GM18498 (cell line): ENCODE measurements at regions not wholly inside any gene's neighbourhood (a gene's known extent, or its start where the extent isn't known, plus 50 kb on each side); places are given as distances from the start of the nearest gene placed in this dataset.
A peak's percentile ranks its signal among the peaks of the same experiment; 100 is the strongest.
"Not testable (repeated sequence)": the region's sequence is repeated elsewhere in the genome, so short reads cannot be mapped to it uniquely, and the experiment has no call there.

ENCODE experiments used
- ATAC-seq: cut with Tn5 transposase; IDR thresholded peaks from one replicate; pipeline ENCODE4 v1.9.1; 2021; ENCODE audit warnings: mild to moderate bottlenecking, moderate library complexity; ENCODE audit not compliant: unreplicated experiment

DNA sequence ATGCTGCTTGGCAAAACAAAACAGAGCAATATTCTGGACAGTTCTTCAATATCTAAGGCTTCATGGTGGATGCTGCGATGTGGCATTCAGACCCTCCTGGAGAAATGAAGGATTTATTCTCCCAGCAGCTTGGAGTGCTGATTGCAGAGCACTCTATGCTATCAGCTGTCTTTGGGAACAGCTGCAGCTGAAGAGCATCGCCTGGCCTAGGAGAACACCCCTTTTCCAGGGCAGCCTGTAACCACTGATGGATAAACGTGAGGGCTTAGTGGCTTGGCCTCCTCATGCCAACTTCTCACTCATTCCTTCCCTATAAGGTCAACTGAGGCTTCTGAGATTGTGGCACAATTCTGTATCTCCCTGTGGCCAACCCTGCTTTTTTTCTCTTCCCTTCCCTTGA lies 638.1 kb upstream of the CNTNAP2 start:
- ATAC-seq: no peak

DNA sequence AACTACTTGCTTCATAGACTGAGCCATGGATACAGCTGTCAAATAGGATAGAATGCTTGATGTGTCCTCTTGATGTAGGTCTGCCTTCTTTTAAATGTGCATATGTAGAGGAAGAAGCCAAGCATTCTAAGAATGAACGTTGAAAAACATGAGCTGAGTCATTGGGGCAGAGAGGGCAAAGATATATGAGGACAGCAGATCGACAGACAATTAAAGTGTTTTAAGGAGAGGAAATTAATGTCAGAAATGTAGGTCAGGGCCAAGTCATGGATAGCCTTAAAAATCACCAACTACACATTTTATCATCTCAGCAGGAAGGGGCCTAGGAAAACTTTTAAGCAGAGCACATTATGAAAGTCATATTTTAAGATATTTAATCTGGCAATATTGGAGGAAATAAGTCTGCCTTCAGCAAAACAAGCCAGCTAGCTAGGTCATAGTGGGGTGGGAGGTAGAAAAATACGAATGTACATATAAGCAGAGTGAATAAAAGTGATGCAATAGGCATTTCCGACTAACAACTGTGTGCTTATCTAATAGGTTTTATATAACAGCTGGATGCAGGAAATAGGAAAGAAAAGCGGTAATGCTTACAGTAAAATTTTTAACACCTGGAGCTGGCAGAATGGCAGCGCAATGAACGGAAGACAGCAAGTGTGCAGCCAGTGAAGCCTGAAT lies 638.3 kb upstream of the TPK1 start:
- ATAC-seq: no peak

DNA sequence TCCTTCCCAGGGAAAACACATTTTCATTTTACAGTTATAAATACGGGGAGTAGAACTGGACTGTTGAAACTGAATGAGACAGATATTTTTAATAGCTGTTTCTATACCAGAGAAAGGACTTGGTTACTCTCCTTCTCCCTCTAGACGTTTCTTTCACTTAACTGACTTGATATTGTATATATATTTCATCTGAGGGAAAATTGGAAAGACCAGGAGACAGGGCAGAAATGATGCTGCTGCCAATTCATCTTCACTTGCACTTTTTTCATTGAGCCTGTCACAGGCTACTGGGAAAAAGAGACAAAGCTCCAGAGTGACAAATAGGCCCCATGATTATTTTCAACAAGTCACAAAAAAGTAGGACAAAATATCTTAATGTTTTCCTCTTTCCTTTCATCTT lies 636.0 kb upstream of the TPK1 start:
- ATAC-seq: no peak

DNA sequence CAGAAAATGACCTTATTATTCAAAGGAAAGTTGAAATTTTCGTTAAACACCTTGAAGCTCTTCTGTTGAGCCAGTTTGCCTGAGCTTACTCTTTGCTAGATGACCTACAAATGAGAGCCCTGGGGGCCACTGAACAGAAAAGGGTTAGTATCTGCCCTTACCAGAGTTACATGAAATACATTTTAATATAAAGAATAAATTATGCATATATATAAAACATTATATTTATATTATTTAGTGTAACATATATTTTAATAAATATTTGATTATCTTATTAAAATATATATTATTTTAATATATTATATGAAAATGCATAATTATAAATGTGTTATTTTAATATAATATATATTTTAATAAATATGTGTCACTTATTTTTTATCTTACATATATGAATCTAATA lies 628.4 kb upstream of the TPK1 start:
- no peak for ATAC-seq

DNA sequence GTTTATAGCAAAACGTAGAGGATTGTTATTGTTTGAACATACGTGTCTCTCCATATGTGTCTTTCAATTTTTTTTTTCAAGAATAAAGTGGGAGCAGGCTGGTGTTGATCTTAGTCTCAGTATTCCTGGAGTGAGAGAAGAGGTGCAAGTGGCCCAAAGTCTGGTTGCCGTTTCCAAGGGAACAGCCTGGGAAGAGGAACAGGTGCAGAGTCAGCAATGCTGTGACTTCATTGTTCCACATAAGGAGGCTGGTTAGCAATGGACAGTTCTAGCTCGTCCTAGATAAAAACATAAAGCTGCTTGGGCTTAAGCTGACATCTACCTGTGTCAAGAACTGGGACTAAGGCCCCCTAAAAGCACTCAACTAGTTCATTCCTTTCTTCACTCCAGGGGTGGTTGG lies 626.6 kb upstream of the TPK1 start:
- no peak for ATAC-seq

DNA sequence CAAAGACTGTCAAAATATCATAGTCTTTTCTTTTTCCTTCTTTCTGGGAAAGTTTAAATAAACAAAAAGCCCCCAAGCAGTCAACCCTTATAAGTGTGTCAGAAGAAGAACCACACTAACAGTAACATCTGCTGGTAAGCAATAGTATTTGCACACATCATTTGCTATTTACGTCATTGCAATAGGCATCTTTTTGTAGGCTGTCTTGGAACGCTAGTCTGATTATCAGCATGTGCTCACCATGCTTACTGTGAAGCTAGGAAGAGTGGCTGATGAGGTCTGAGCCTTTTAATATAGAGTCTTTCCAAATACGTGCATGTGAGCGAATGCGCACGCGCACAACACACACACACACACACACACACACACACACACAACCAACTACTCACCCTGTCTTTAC lies 599.0 kb upstream of the TPK1 start:
- ATAC-seq: no peak

DNA sequence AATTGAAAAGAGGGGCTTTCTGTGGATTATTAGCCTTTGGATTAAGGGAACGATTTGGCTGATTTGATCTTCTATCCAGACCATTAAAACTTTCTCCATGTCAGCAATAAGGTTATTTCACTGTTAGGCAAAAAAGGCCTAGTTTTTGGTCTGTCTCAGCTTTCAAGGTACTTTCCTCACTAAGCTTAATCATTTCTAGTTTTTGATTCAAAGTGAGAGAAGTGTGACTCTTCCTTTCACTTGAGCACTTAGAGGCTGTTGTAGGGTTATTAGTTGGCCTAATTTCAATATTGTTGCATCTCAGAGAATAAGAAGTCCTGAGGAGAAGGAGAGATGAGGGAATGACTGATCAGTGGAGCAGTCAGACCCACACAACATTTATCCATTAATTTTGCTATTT lies 596.0 kb upstream of the TPK1 start:
- peak; percentile 39 for ATAC-seq

DNA sequence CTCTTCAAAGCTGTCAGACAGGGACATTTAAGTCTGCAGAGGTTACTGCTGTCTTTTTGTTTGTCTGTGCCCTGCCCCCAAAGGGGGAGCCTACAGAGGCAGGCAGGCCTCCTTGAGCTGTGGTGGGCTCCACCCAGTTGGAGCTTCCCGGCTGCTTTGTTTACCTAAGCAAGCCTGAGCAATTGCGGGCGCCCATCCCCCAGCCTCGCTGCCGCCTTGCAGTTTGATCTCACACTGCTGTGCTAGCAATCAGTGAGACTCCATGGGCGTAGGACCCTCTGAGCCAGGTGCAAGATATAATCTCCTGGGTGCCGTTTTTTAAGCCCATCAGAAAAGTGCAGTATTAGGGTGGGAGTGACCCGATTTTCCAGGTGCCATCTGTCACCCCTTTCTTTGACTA lies 582.6 kb upstream of the TPK1 start:
- not testable (repeated sequence) for ATAC-seq

DNA sequence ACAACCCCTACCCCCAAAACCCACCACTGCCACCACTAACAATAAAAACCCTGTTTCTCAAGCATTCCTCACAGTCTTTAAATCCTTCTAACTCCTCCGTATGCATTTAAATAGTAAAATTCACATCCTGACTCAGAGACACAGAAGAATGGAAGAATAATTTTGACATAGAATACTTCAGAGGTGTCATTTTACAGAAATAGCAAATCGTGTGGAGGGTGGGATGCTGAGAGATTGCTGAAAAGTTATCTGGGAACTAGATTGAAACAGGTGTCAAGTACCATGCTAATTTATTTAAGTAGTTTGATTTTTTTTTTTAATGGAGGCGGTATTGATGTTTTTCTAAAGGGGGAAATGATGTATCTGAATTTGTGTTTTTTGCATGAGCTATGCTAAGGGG lies 575.2 kb upstream of the TPK1 start:
- no peak for ATAC-seq

DNA sequence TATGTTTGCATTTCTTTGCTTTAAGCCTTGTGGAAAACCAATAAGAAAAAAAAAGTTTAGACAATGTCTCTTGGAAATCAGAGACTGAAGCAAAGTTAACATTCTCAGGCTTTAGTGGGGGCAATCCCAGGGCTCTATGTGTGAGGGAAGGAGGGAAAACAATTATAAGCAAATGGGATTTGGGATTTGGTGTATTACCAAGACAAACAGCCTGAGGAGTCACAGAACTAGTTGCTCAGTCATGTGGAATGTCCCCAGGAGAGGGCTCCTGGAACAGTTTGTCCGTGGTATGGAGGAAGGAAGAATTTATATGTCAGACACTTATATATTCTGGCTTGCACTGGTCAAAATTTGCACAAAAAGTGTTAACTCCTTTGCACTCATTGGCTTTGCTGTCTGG lies 562.9 kb upstream of the TPK1 start:
- no peak for ATAC-seq

DNA sequence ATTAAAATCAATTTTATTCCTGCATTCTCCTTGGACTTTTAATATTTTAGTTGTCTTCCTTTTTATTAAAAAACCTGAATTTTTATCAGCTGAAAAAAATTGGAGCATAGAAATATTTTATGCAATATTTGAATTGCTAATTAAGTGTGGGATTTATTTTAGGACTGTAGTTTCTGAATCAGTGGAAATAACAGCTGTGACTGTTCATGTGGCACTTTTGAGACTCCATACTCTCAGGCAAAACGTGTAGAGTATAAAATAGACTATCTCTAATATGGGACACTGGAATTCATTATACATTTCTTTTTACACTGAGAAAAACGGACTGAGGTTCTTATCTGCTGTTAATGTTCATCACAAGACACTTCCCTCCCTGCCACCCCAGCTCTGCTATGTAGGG lies 558.3 kb upstream of the TPK1 start:
- ATAC-seq: no peak

DNA sequence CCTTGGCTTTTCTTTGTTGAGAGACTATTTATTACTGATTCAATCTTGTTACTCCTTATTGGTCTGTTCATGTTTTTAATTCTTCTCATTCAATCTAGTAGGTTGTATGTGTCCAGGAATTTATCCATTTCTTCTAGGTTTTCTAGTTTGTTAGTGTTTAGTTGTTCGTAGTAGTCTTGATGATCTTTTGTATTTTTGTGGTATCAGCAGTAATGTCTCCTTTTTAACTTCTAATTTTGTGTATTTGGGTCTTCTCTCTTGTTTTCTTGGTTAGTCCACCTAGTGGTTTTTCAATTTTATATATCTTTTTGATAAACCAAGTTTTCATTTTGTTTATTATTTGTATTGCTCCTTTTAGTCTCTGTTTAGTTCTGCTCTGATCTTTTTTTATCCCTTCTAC lies 546.9 kb upstream of the TPK1 start:
- ATAC-seq: no peak

DNA sequence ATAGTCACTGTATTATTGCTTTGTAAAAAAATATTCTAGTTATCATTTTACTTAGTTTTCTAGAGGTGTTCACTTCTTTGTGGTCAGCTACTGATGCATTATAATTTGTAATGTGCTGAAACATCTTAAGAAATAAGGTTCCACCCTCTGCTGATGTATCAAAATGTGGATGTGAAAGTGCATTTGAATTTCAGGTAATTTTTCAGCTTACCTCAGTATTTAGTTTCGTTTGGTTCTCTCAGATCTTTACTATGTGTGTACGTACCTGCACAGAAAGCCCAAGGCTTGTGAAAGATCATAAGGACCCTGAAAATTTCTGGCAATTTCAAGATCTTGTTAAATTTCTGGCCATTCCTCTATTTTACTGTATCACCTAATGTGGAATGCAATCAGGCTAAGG lies 542.3 kb upstream of the TPK1 start:
- ATAC-seq: no peak

DNA sequence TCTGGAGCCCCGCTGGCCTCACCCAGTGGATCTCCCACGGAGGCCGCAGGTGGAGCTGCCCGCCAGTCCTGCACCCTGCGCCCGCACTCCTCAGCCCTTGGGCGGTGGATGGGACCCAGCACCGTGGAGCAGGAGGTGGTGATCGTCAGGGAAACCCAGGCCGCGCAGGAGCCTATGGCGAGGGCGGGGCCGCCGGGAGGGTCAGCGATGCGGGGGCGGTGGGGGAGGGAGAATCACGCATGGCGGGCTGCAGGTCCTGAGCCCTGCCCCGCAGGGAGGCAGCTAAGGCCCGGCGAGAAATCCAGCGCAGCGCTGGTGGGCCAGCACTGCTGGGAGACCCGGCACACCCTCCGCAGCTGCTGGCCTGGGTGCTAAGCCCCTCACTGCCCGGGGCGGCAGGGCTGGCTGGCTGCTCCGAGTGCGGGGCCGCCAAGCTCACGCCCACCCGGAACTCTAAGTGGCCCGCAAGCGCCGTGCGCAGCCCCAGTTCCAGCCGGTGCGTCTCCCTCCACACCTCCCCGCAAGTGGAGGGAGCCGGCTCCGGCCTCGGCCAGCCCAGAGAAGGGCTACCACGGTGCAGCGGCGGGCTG lies 524.8 kb upstream of the TPK1 start:
- no peak for ATAC-seq

DNA sequence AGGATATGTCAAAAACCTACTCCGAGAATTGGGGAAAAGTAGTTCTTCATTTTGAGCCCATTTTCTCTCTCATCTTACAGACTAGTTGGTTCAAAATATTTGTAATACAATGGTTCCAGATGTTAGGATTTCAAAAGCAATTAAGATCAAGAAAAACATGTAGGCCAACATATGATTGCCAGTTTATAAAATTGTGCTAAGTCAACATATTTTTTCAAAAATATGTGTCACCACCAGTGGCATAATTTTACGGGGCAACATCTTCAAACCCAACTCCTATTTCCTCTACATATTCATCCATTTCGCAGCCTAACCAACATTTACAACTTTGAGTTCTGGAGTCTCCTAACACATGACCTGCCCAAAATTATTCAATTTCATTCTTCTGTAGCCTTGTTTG lies 514.5 kb upstream of the TPK1 start:
- no peak for ATAC-seq

DNA sequence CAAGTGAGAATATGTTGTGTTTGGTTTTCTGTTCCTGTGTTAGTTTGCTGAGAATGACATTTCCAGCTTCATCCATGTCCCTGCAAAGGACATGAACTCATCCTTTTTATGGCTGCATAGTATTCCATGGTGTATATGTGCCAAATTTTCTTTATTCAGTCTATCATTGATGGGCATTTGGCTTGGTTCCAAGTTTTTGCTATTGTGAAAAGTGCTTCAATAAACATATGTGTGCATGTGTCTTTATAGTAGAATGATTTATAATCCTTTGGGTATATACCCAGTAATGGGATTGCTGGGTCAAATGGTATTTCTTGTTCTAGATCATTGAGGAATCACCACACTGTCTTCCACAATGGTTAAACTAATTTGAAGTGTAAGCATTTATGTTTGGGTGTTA lies 513.6 kb upstream of the TPK1 start:
- ATAC-seq: not testable (repeated sequence)

DNA sequence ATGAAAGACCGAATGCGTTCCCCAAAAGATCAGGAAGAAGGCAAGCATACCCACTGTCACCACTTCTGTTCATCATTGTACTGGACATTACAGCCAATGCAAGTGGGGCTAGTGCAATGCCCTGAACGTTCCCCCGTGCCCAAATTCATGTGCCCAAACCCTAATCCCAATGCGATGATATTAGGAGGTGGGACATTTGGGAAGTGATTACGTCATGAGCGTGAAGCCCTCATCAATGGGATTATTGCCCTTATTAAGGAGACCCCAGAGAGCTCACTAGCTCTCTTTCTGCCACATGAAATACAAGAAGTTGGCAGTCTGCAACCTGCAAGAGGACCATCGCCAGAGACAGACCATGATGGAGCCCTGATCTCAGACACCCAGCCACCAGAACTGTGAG lies 511.4 kb upstream of the TPK1 start:
- no peak for ATAC-seq

DNA sequence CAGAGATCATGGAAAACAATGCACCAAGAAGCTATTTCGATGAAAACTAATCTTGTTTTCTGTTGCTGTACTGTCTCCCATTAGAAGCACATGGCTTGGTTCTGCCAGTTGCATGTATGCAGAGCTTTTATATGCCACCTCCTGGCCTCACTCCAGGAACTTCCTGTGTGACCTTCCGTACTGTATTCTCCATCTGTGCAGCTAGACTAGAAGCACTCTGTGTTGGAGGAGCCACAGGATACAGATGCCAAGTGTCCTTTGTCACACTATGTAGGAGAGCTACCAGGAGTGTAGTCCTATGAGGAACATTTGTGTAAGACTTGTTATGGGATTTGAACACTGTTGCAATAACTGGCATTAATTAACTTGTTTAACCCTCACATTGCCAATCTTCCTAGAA lies 503.5 kb upstream of the TPK1 start:
- ATAC-seq: no peak

DNA sequence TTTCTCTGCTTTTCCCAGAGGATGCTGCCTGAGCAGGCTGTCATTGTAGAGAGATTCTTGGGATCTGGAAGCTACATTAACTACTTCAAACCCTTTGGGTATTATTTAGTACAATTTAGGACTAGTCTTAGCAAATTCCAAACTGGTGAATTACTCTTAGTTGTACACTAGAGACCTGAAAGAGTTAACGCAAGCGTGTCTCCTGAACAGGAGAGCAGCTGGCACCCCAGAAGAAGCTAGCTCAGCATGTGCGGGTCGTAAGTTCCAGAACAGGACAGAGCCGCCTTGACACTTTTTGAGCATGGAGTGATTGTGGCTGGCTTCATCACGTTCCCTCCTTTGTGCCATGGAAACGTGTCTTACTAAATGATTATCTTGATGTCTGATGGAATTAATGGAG lies 495.7 kb upstream of the TPK1 start:
- no peak for ATAC-seq

DNA sequence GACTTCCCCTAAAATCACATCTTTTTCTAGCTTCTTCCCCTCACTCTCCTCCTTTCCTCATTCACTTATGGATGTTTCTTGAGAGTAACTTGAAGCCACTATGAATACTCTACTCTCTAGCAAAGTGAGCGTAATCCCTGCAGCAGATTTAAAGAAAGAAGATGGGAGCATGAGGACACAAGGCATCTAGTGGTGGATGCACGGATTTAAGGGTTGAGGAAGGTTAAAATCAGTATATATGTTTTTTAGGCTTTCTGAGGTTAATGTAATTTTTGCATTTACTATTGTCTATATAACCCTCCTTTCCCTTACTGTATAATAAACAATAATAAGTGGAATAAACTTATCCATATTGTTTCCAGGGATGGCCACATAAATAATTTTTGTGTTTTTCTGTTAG lies 495.2 kb upstream of the TPK1 start:
- ATAC-seq: no peak

DNA sequence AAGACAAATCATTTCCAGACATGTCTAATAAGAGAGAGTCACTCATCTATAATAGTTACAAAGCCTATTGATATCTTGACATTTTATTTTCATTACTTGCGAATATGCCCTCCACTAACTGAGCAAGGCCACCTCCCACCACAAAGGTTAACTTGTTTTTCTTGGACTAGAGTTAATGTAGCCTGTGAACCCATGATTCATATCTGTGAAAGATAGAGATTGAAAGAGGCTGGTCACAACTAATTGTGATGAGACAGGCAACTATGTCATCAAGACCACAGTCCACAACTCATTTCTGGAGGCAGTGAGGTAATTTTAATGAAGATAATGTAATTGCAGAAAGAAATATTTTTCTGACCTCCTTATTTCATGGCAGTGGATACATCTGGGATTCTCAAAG lies 491.8 kb upstream of the TPK1 start:
- ATAC-seq: no peak

DNA sequence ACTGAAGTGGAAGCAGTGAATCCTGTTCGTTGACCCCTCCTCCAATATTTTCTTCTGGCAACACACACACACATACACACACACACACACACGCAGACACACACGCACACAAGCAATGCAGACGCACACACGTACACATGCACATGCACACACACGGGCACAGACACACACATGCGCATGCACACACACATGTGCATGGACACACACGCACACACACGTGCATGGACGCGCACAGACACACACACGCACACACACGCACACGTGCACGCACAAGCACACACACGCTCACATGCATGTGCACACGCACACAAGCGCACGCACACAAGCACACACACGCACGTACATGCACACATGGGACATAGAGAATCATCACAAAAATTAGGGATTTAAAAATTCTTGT lies 488.2 kb upstream of the TPK1 start:
- no peak for ATAC-seq

DNA sequence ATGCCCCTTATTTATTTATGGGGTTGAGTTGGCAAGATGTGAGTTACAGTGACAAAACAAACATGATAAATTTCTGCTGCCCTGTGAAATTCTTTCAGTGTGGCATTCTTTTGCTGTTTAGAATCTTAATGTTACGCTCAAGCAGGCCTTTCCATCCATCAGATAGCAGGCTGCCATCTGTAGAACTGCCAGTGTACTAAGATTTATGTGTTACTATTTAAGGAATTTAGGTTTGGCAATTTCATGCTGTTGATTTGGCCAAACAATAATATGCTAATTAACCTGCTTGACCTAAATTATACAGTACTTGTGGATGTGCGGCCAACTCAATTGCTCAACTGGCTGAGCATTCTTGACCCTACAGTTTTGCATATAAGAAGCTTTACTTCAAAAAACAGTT lies 477.7 kb upstream of the TPK1 start:
- ATAC-seq: no peak
